ENCODE measurements at regions not wholly inside any gene's neighbourhood (a gene's known extent, or its start where the extent isn't known, plus 50 kb on each side); places are given as distances from the start of the nearest gene placed in this dataset.

GRCh38 chr10:4532467-4532866, 293.5 kb upstream of the AKR1E2 start:
- no peak for DNase-seq (ENCODE audit: low read depth, low spot score)

GRCh38 chr10:4532011-4532410, 294.0 kb upstream of the AKR1E2 start:
- DNase-seq (ENCODE audit: low read depth, low spot score) = no peak

DNA sequence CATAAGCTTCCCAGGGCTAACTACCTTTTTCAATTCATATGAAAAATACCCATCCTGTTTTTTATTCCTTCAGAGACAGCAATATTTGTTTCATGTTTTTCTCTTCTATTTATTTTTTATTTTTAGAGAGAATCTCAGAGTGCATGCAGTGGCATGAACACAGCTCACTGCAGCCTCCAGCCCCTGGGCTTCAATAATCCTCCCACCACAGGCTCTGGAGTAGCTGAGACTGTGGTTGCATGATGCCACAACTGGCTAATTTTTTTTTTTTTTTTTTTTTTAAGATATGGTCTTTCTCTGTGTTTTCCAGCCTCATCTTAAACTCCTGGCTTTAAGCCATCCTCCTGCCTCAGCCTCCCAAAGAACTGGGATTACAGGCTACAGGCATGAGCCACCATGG, 296.7 kb upstream of the AKR1E2 start:
- no peak for DNase-seq (ENCODE audit: low read depth, low spot score)

- no peak for DNase-seq (ENCODE audit: low read depth, low spot score)
Observed at GRCh38 chr10:4527281-4527970, 298.6 kb upstream of the AKR1E2 start.

DNA sequence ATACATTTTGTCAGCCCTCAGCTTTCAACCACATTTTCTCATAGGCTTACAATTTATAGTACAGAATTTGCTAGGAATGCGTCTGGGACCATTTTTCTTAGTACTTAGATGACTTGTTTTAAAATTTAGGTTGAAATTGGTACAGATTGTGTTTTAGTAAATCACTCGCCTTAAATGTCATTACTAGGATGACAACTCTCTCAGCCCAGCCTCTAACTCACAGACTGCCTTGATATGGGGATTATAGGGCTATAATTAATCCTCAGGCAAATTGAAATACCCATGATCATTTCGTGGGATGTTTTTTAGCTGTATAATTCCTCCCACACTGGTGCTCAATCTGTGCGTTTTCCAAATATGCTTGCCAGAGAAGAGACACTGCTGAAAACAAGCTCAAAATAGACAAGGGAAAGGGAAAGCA, 299.7 kb upstream of the AKR1E2 start:
- DNase-seq (ENCODE audit: low read depth, low spot score) = no peak

DNA sequence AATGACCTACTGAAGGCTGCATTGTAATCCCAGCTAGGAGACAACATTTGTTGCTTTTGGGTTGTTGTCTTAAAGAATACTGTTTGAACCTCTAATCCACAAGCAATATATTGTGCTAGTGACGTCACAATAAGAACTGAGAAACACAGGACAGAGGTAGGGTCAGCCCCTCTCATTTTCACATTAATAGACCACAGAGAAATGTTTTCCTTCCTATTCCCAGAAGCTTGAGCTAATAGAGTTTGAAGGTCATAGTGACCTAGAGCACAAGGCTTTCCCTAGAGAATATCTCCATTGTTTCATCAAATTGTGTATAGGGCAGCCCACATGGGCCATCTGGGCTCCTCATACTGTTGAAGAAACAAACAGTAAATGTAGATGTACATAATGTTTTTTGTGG, 300.9 kb upstream of the AKR1E2 start:
- no peak for DNase-seq (ENCODE audit: low read depth, low spot score)

DNA sequence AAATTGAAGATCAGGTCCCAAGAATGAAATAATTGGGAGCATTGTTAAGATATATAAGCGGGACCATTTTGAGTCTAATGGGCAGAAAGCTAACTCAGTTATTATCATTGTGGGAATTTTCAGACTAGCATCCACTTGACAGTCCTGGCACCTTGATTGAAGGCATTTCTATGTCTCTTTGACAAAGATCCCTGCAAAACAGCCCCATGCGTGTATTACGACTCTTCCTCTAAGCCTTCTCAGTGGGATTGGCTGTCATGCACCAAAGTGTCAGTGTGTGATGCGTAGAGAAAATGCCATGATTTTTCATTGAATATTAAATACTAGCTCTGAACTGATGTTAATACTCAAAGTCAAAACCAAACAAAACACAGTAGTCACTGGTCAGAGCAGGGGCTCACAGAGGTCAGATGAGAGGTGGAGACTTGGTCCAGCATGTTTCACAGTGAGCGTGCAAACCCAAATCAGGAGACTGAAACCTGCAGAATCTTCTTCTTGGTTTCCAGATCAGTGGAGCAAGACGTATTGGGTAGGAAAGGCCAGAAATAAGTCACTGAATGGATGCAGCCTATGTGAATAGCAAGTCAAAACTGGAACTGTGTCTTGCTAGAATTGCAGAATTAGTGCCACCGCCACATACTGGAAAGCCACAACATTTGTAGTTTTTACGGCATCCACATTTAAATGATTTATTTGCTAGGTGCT, 303.6 kb upstream of the AKR1E2 start:
- DNase-seq (ENCODE audit: low read depth, low spot score) = no peak

DNA sequence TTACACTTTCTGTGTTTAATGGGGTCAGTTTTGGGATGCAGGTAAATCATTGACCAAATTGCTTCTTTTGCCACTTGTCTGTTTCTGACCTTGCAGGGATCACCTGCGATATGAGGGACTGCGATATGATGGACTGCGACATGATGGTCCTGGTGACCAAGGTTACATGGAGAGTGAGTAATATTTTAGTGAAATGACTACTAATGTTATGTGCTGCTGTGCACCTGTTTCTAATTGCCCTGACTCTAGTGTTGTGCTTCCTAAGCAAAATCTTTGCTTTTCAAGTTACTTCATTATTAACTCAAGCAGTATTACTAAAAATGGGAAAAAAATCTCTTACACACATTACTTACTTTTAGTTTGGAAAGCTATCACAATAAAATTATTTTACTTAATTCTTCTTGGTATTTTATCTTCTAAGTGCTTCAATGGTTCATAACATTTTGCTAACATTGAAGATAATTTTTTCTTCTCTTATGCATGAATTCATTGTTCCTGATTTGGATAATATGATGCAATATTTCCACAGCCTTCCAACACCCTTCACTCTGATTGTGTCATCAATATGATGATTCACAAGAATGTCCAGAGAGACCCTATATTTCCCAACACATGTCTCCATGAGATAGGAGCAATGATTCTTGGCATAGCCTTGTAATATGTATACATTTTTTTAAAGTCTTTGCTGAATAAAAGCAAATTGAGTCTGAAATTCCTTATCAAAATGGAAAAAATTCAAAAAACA, 306.2 kb upstream of the AKR1E2 start:
- DNase-seq (ENCODE audit: low read depth, low spot score) = no peak

GRCh38 chr10:4517746-4518145, 308.3 kb upstream of the AKR1E2 start:
- no peak for DNase-seq (ENCODE audit: low read depth, low spot score)

DNA sequence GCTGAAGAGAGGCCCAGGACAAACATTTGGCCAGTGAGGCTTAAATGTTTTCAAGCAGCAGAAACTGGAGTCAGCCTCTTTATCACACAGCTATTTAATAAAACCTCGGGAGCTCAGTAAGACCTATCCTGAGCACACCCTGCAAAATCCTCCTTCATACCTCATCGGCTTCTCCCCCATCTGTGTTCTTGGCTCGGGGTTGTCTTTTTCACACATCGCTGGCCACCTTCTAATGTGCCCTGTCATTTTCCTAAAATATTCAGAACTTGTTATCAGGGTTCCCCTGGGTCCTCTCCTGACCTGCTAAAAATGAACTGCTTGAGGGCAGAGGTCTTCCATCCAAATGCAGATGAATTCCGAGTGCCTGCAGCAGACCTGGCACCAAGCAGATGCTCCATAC, 310.3 kb upstream of the AKR1E2 start:
- DNase-seq (ENCODE audit: low read depth, low spot score) = no peak

GRCh38 chr10:4514445-4515108, 311.4 kb upstream of the AKR1E2 start:
- DNase-seq (ENCODE audit: low read depth, low spot score) = no peak

- no peak for DNase-seq (ENCODE audit: low read depth, low spot score)
Observed at GRCh38 chr10:4512671-4513240, 313.3 kb upstream of the AKR1E2 start.

GRCh38 chr10:4512196-4512595, 313.8 kb upstream of the AKR1E2 start:
- DNase-seq (ENCODE audit: low read depth, low spot score) = no peak

DNA sequence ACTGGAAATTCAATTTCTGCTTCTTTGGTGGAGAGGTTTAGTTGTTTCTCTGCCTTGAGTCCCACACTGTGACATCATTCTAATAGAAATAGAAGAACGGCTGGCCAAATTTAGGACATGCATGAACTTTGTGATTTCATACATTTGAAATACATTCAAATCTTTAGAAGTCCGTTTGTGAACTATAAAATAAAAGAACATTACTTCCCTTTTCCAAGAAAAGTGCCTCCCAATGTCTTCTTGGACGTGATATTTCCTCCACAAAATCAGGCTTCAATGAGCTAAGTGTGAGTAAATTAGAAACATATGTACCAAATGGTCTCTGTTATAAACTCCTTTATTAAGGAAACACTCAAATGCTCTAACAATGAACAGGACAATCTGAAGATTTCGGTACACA, 314.5 kb upstream of the AKR1E2 start:
- no peak for DNase-seq (ENCODE audit: low read depth, low spot score)

DNA sequence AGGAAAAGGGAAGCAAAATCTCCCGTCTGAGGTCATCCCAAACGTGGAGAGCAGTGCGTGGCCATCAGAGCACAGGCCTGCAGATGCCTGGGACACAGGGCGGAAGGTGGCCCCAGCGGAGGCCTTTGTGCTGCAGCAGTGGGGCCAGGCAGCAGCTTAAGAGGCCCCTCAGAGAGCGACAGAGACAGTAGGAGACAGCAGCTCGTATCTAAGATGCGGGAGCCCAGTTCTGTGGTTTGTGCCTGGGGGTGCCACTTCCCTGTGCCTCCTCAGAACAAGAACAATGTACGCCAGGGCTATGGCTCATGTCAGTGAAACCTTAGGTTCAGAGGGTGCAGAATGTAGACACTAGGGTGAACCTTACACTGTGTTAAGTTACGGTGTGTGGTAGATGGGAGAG, 316.6 kb upstream of the AKR1E2 start:
- DNase-seq (ENCODE audit: low read depth, low spot score) = no peak

- no peak for DNase-seq (ENCODE audit: low read depth, low spot score)
Observed at GRCh38 chr10:4506095-4506494, 319.9 kb upstream of the AKR1E2 start.

- DNase-seq (ENCODE audit: low read depth, low spot score) = no peak
Observed at GRCh38 chr10:4504550-4504949, 321.5 kb upstream of the AKR1E2 start.

GRCh38 chr10:4503076-4503475, 322.9 kb upstream of the AKR1E2 start:
- DNase-seq (ENCODE audit: low read depth, low spot score) = no peak

GRCh38 chr10:4501306-4501705, 324.7 kb upstream of the AKR1E2 start:
- no peak for DNase-seq (ENCODE audit: low read depth, low spot score)

DNA sequence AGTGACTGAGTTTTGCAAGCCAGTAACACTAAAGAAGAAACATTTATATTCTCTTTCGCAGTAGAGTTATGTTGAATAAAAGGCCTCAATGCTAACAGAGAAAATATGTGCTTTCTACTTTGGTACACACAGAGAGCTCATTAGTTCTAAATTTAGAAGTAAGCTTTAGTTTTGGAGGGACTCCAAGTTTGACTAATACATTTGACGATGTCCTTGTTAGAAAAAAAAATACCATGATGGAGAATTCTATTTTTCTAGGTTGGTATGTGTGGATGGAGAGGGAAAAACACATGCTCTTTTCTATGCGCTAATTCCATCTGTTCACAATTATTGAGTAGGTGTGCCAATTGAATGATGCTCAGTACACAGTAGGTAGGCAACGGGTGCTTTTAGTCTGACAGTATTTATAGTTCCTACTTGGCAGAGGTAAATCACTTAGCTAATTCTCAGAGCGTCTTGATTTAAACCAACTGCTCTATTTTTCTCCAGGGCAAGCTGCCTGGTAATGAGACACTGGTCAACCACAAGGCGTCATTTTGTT, 327.2 kb upstream of the AKR1E2 start:
- DNase-seq (ENCODE audit: low read depth, low spot score) = no peak

DNA sequence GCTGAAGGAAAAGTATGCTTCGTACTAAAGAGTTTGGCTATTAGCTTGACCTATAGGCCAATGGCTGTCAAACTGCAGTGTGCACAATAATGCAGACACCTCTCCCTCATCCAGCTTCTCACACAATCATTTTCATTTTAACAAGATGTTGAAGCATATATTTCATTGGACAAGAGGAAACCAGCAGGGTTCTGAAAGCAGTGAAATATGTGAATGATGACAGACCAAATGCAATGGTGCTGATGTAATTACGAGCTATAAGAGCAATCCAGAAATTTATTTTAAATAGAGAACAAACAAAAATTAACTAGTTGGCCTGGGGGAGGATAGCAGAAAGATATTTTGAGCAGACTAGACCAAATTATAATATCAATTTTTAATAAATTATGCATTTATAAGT, 331.5 kb upstream of the AKR1E2 start:
- no peak for DNase-seq (ENCODE audit: low read depth, low spot score)

DNA sequence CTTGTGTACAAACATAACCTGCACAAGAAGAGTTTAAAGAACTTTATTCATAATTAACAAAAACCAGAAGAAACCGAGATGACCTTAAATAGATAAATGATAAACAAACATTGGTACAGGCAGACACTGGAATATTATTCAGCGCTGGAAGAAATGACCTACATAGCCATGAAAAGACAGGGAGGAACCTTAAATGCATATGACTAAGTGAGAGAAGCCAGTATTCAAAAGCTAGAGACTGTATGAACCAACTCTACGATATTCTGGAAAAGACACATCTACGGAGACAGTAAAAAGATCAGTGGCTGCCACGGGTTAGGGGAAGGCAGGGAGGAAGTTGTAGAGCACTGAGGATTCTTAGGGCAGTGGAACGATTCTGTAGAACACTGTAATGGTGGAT, 333.8 kb upstream of the AKR1E2 start:
- DNase-seq (ENCODE audit: low read depth, low spot score) = no peak

All from activated naive CD8-positive, alpha-beta T cell treated with anti-CD3 and anti-CD28 coated beads, Interleukin-2, amount 50 U/mL, for 16 hours (primary cell).